ENCODE measurements at regions not wholly inside any gene's neighbourhood (a gene's known extent, or its start where the extent isn't known, plus 50 kb on each side); places are given as distances from the start of the nearest gene placed in this dataset.
A peak's percentile ranks its signal among the peaks of the same experiment; 100 is the strongest.

DNA sequence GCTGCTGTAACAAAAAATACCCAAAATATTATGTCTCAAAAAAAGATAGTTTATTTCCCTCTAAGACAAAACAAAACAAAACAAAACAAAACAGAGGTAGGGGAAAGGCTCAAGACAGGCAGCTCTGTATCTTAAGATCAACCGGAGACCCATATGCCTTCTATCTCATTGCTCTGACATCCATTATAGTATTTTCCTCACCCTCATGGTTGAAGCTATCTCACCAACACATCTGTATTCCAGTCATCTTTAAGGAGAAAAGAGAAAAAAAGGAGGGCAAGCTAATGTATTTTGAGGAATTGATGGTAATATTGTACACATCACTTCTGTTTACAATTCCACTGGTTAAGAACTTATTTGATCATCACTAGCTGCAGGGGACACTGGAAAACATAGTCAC lies 239.7 kb downstream of the ICOS start:
- no peak for ATAC-seq

DNA sequence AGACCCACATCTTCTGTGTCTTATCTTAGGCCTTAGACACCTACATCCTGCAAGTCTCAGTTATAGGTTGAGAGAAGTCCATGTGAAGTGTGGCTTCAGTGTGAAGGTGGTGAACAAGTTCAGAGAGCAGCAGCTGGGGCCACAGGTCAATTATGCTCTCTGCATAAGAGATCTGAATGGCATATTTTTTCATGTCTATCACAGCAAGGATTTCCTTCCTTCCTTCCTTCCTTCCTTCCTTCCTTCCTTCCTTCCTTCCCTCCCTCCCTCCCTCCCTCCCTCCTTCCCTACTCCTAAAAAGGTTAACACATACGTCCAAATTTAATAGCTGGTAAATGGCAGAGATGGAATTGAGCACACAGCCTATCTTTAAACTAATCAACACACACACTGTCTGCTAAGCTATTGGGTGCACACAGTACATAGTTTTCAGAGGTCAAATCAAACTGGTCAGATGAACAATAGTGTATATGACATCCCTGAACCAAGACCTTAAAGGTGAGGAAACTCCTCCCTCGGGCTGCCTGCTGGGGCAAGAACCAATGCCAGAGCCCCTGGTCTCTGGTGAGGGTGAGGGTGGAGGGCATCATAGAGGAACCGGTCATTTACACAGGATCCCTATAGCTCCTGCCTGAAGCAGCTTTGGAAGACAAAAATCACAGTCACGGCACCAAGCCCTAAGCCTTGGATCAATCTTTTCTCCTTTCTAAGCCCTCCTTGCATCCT lies 240.9 kb downstream of the ICOS start:
- no peak for DNase-seq (ENCODE audit: low spot score)
- ATAC-seq, result no peak

More for the DNA sequence above, 239.7 kb downstream of the ICOS start:
- DNase-seq (ENCODE audit: low spot score), result no peak

DNA sequence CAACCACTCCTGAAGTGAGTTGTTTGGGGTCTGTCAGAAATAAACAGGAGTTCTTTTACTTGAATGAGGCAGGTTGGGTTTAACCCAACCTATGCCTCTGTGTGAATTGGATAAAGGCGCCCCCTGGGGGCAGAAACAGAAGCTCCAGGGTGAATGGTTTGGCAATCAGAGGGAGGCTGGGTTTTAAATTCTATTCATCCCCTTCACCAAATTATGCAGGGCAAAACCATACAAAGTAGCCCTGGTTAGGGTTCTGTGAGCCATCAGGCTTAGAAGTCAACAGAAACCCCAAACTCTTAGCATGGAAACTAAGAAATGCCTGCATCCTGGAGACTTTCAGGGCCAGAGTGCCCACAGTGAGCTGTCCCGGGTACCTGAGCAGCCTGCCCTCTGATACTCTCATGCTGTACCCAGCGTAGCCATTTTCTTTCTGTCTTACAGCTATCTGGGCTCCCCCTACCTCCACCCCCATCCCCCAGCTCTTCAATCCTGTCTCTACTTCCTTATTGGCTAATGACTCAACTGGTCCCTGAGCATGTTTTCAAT lies 241.5 kb downstream of the ICOS start:
- peak; percentile 53 for DNase-seq (ENCODE audit: low spot score)
- ATAC-seq, result peak; percentile 73

DNA sequence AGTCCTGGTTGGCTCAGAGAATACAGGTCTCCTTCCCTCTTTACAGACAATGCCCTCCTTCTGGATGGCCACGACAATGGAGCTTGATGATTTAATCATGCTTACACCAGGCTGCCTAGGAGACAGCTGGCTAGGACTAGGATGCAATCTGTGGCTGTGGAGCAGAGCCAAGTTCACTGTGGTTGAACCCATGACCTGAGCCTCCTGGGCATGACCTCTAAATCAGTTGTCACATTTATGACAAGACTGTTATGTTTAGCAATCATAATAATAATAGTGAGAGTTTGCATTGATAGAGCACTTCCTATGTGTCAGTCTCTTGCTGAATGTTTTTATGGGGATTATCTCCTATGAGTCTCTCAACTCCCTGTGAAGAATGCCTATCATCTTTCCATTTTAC lies 244.1 kb downstream of the ICOS start:
- peak; percentile 90 for ATAC-seq
- DNase-seq (ENCODE audit: low spot score), result peak; percentile 66

DNA sequence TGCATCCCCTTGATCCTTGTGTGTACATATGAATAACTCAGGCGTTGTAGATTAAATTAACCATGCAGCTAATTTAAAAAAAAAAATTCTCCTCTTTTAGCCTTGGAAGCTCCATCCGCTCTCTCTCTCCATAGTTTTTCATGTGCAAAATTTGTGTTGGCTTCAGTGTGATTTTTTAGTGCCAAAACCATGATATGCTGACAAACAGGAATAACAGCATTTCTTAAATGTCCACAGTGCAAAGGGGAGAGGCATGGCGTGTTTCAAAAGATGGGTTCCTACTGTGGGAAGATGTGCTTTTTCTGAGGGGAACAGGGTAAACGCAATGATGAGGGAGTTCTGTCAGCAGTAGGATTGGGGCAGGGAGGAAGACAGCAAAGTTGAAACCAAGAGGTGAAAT lies 247.0 kb downstream of the ICOS start:
- ATAC-seq, result peak; percentile 32
- no peak for DNase-seq (ENCODE audit: low spot score)

DNA sequence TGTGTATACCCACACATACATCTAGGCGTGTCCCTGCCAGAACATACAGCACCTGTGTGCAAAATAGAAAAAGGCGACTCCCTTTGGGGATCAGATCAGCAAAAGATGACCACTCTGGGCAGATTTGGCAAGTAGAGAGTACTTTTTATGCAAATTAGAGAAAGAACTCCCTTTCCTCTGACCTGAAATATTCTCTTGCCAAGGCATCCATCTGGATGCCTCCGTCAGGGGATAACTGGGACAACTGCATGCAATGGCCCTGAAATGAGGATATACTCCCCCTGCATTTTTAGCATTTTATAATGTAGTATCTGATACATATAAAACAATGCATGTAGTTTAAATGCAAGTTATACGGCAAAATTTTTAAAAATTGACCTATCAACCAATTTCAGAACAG lies 247.7 kb downstream of the ICOS start:
- ATAC-seq (no peak), DNase-seq (ENCODE audit: low spot score) (no peak)

DNA sequence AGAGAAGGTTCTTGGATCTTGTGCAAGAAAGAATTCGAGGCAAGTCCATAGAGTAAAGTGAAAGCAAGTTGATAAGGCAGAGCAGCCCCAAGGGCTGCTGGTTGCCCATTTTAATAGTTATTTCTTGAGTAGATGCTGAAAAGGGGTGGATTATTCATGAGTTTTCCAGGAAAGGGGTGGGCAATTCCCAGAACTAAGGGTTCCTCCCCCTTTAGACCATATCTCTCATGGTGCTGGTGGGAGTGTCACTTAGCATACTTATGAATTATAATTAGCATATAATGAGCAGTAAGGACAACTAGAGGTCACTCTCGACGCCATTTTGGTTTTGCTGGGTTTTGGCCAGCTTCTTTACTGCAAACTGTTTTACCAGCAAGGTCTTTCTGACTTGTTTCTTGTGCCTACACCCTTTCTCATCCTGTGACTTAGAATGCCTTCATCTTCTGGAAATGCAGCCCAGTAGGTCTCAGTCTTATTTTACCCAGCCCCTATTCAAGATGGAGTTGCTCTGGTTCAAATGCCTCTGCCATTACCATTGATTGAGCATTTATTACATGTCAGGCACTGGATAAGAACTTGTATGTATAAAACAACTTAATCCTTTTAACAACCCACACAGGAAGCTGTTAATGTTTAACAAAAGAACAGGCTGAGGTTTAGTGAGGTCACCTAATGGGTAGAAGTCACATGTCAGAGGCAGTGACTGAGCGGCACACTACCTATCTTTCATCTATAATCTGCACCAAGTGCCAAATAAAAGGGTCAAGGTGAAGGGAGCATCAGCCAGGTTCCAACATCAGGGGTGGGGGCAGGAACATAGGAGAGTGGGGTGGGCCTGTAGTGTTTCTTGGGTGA lies 250.9 kb downstream of the ICOS start:
- ATAC-seq (peak; percentile 93), DNase-seq (ENCODE audit: low spot score) (no peak)

DNA sequence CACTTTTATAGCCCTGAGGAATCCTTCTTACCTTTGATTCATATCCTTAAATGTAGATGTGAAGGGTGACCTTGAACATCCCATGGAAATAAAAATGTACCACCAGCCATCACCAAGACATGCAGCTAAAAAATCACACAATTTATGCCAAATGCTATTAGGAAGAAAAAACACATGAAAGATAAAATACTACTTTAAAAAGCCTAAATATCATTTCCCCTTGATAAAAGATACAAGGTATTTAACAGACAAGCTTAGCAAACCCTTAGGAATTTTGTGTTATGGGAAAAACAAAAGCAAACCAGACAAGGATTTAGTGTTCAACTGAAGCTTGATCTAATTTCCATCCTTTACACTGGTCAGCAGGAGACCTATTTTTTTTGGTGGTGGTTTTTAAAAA lies 255.0 kb downstream of the ICOS start:
- no peak for ATAC-seq

DNA sequence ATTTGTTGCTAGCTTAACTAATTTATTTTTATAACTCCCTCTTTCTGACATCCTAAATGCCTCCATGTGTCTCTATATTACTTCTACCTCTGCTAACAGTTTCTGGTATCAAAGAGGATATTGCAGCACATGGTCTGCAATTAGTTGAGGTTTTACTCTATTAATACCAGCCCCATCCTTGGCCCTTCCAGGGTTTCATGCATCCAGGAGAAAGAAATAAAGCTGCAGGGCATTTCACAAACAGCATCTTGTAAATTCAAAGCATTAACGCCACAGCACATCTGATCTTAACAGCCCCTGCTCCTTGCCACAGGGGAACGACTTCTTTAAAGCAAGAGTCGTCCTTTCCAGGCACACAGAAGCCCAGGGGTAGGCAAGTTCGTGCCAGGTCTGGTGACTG lies 258.9 kb downstream of the ICOS start:
- DNase-seq (ENCODE audit: low spot score) (no peak), ATAC-seq (no peak)

More for the DNA sequence above, 255.0 kb downstream of the ICOS start:
- no peak for DNase-seq (ENCODE audit: low spot score)

DNA sequence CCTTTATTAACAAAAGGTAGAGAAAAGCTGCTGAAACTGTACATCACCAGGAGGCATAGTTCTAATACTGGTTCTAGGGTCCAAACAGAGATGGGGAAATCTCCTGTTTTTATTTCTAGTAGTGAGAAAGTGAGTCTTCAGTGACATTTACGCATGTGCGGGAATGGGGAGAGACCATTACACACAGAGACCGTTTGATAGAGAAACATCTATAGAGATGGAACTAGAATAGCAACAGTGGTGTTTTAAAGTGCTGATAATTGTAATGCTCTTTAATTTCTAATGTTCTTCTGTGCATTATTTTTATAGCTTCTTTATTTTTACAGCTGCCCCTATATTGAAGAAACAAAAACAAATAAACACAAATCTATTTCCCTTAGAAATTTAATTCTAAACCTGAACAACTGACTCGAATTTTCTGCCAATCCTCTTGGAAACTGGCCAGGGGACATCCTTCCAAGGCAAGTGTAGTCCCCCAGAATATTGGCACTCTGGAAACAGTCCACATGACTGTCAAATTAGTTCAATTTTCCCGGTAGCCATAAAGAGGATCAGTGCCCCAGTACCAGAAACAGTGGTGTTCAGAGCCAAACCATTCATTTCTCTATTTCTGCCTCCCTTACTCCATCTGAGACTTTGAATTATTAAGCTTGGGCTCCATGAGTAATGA lies 260.9 kb downstream of the ICOS start:
- no peak for DNase-seq (ENCODE audit: low spot score)
- ATAC-seq, result no peak

DNA sequence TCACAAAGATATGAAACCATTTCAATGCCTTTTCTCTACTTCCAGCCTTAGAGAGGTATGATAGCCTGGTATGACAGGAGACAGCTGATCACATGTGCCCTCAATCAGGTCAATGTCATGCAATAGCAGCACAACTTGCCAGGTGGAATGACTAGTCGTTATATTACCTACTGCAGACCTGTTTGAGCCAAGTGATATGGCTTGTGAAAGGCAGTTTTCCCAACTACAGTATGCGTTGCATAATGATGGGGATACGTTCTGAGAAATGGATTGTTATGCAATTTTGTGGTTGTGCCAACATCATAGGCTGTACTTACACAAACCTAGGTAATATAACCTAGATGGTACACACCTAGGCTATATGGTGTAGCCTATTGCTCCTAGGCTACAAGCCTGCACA lies 262.8 kb downstream of the ICOS start:
- DNase-seq (ENCODE audit: low spot score), result peak; percentile 65
- ATAC-seq, result peak; percentile 82

DNA sequence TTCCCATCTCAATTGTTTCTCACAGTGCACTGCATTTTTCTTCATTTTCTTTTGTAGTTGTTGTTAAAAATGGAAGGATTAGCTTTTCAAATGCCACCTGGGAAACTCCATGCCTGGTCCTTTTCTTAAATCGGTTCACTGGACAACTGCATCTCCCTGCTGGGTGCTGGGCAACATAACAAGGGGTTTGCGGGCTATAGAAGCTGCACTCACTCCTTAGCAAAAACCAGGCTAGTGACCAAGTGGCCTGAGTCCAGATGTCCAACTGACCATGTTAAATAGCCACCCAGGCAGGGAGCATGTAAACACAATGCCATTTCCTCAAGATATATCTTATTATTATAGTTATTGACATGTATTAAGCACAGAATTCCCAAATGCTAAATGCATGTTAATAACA lies 264.9 kb downstream of the ICOS start:
- peak; percentile 42 for ATAC-seq
- DNase-seq (ENCODE audit: low spot score), result no peak

DNA sequence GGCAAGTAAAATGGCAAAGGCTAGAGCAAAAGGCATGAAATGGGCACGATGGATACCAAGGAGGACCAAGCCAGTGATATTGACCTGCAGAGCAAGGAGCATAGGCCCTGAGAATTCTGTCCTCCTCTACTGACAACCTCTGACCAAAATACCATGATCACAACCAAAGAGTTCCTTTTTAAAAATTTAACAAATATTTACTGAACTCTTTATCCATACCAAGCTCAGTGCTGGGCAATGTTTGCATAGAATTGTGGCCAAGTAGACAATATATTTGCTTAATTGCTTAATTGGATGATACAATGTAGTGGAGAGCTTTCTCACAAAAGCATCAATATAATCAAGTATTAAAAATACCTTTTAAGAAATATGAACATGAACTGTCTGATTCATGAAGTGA lies 265.7 kb downstream of the ICOS start:
- peak; percentile 61 for ATAC-seq

DNA sequence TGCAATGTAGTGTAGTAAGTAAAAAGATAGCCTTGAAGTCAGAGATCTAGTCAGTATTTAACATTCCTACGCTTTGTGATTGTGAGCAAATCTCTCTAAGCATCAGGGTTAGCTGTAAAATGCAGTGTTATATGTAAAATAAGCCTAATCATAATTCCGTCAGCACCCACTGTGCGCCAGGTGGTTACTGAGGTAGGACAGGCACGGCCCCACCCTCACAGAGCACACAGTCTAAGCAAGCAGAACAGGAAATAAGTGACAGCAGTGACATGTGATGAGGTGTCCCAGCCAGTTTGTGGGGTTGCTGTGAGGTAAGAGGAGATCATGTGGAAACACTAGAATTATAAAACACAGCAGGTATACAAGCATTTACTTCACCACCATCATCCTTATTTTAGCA lies 267.1 kb downstream of the ICOS start:
- ATAC-seq (no peak), DNase-seq (ENCODE audit: low spot score) (no peak)

More for the DNA sequence above, 265.7 kb downstream of the ICOS start:
- DNase-seq (ENCODE audit: low spot score), result no peak

DNA sequence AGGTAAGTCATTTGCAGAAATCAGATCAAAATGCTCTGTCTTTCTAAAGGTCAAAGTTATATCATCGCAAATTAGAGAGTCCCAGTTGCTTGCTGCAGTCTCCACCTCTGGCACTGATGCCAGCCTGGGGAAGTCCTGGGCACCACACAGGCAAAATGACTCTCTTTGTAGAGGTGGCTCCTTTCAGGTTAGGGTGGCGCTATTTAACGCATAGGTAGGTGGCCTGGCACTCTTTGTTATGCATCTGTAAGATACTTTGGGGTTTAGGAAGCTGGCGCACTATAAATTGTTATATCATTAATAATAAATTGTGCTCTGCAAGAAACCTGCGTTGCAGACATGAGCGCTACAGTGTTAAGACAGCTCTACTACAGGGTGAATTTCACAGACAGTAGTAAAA lies 268.5 kb downstream of the ICOS start:
- DNase-seq (ENCODE audit: low spot score) (no peak), ATAC-seq (peak; percentile 20)

DNA sequence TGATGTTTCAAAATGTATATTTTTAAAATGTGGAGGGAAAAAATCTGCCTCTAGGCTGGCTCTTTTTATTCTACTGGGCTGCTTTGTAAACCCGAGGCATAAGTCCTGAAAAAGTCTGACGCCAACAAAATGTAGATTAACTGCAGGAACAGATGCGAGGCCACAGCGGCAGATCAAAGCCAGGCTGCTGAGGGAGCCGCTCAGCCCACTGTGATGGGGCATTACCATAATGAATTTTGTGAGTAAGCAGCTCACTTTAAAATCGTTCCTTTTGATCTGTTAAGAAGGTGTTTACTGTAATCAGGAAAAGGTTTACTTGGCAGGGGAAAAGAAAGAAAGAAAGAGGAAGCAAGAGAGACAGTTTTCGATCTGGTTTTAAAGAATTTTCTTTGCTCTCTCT lies 269.0 kb downstream of the ICOS start:
- ATAC-seq (no peak), DNase-seq (ENCODE audit: low spot score) (no peak)

DNA sequence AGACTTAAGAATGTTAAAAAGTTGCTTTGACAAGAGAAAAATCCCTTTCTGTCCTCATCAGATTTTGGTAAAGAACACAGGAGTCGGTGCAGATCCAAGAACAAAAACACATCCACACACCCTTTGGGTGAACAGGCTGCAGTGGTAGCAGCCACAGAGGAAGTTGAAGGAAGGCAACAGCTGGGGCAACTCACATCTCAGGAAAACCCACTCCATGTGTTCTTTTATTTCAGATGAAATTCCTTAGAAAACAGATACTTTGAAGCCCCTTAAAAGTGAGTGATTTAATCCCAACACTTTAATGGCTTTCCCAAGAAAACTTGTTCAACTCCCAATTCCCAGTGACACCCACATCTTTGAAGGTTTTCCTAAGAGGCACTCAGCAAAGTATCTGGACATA lies 271.3 kb downstream of the ICOS start:
- ATAC-seq (no peak), DNase-seq (ENCODE audit: low spot score) (no peak)

DNA sequence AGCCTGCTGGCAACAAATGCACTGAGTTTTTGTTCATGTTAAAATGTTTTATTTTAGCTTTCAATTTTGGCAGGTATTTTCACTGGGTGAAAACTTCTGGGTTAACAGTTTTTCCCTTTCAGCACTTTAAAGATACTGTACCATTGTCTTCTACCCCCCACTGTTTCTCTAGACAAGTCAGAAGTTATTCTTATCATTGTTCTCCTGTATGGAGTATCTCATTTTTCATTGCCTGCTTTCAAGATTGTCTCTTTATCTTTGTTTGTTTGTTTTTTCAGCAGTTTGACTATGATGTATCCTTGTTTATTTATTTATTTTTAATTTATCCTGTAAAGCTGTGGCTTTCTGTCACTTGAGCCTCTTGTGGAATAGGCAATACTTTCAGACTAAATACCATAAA lies 277.0 kb downstream of the ICOS start:
- ATAC-seq (no peak), DNase-seq (ENCODE audit: low spot score) (no peak)

DNA sequence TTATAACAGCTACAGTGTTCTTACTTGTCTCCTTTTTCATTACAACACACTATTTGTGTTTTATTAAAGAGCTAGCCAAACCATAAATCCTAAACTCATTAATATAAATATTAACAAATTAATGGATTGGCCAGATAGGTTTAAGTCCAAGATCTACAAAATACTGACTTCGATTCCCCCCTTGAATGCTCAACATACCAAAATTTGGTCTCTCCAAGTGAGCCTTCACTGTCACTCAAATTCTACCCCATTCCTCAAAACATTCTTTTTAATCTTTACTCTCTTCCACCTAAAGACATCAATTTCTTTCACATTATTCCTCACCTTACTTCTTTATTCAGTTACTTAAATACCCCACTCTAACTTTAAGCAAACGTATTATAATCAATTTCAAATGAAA lies 281.5 kb downstream of the ICOS start:
- ATAC-seq, result no peak
- DNase-seq (ENCODE audit: low spot score), result no peak

DNA sequence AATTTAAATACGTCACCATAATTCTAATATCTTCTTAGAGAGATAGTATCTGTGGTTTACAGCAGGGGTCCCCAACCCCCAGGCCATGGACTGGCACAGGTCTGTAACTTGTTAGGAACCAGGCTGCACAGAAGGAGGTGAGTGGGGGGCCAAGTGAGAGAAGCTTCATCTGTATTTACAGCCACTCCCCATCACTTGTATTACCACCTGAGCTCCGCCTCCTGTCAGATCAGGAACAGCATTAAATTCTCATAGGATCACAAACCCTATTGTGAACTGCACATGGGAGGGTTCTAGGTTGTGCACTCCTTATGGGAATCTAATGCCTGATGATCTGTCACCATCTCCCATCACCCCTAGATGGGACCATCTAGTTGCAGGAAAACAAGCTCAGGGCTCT lies 282.6 kb downstream of the ICOS start:
- ATAC-seq (no peak), DNase-seq (ENCODE audit: low spot score) (no peak)

DNA sequence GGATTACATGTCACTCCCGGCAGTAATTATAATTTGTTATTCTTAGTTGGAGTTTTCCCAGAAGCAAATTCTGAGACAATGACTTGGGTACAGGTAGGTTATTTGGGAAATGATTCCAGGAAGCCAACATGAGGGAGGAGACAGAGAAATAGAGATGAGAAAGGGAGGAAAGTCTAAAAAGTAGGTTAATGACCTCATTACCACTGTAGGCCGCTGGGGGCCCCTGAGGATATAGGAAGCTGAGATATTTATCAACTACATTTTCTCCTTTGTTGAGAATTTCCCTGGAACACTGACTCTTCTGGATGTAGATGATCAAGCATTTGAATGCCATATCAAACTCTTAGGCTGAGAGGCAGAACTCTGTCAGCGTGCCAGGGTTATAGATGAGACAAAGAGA lies 284.3 kb downstream of the ICOS start:
- DNase-seq (ENCODE audit: low spot score), result no peak
- ATAC-seq, result no peak

DNA sequence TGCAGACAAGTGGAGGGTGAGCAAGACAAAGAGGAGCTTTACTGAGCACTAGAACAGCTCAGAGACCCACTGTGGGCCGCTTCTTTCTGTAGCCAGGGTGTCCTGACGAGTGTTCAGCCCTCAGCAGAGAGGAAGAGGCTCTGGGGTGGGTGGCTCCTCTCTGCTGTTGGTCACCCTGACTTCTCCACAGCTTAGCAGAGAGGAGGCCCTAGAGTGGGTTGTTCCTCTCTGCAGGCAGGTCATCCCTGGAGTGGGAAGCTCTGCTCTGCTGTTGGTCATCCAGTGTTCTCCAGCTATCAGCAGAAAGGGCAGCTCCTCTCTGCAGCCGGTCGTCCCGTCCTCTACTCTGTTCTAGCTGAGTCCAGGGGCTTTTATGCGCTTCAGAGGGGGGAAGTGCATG lies 286.5 kb downstream of the ICOS start:
- DNase-seq (ENCODE audit: low spot score) (no peak), ATAC-seq (no peak)
